ENCODE measurements at regions not wholly inside any gene's neighbourhood (a gene's known extent, or its start where the extent isn't known, plus 50 kb on each side); places are given as distances from the start of the nearest gene placed in this dataset.

GRCh38 chr14:81772381-81772780 lies 238.7 kb upstream of the SEL1L start:
- no peaks in the 10 kb centered on the region for H4K20me1 ChIP-seq (replicated peaks; ENCODE audit: control insufficient read depth, extremely low read depth, insufficient read depth, low read length)
- FAIRE-seq = no peak
- no peaks in the 10 kb centered on the region for H3K9me1 ChIP-seq (replicated peaks; ENCODE audit: control insufficient read depth, extremely low read depth, insufficient read depth, low read length)
- no peaks in the 10 kb centered on the region for H3K27me3 ChIP-seq (ENCODE audit: control insufficient read depth in 2 of 2, insufficient read depth in 2 of 2, low read length in 2 of 2)
- H3K4me2 ChIP-seq (ENCODE audit: insufficient read depth, low read length) = no peak overlapping the region
- DNase-seq (ENCODE audit: low read depth, low spot score) = no peak
- TF ChIP-seq MAX (IDR thresholded peaks at IDR 0.05; ENCODE audit: insufficient read depth, insufficient read length) (no peak), JUN (IDR thresholded peaks at IDR 0.05; ENCODE audit: borderline replicate concordance, insufficient read depth, insufficient read length, low read depth) (no peak), POLR2A (IDR thresholded peaks at IDR 0.05; ENCODE audit: low read depth, low read length) (no peak), FOS (IDR thresholded peaks at IDR 0.05; ENCODE audit: borderline replicate concordance, insufficient read depth, low read length) (no peak), GATA2 (IDR thresholded peaks at IDR 0.05; ENCODE audit: insufficient read depth, insufficient read length, low read depth, low read length) (no peak), MYC (IDR thresholded peaks at IDR 0.05; ENCODE audit: low read depth, low read length) (no peak), EZH2 (IDR thresholded peaks at IDR 0.05; ENCODE audit: borderline replicate concordance, low read depth, low read length, severe bottlenecking) (no peak), POLR2AphosphoS5 (IDR thresholded peaks at IDR 0.05; ENCODE audit: insufficient read depth, low read depth, low read length) (no peak), CTCF (IDR thresholded peaks at IDR 0.05; ENCODE audit: extremely low read depth in 1 of 2, insufficient read depth in 1 of 2, low read depth in 1 of 2, low read length in 2 of 2) (no peak)
- intact Hi-C loops (cut with micrococcal nuclease) = no loop called here
- H3K27ac ChIP-seq (ENCODE audit: insufficient read depth, low read depth, low read length) = no peak overlapping the region
- ChIA-PET POLR2A (no interaction called here), CTCF (no interaction called here)
- H3K4me1 ChIP-seq (ENCODE audit: control insufficient read depth, extremely low read depth, insufficient read depth, low read length) = no peaks in the 10 kb centered on the region
- no peaks in the 10 kb centered on the region for H3K36me3 ChIP-seq (ENCODE audit: control insufficient read depth in 2 of 2, extremely low read depth in 1 of 2, insufficient read depth in 2 of 2, low read length in 2 of 2)
- H3K9ac ChIP-seq (replicated peaks; ENCODE audit: extremely low read depth, insufficient read depth, low read length) = no peak overlapping the region
- dilution Hi-C loops (cut with MboI; ENCODE audit: extremely low pct_ligation_motif_present, low sequenced_read_pairs) = no loop called here
- no peak overlapping the region for H2AFZ ChIP-seq (ENCODE audit: low read depth, low read length)
- H3K4me3 ChIP-seq (replicated peaks in 1 of 3; ENCODE audit: insufficient read depth in 1 of 3, low read depth in 1 of 3, low read length in 3 of 3) = no peak overlapping the region
- BruUV-seq (replicated peaks) = no TSS peak
- H3K9me3 ChIP-seq (replicated peaks; ENCODE audit: control insufficient read depth, insufficient read depth, low read length) = peaks cover 4% of the 10 kb centered on the region
- H3K79me2 ChIP-seq (ENCODE audit: control insufficient read depth, insufficient read depth, low read length) = no peaks in the 10 kb centered on the region
